HL-60 (cell line): ENCODE measurements at regions not wholly inside any gene's neighbourhood (a gene's known extent, or its start where the extent isn't known, plus 50 kb on each side); places are given as distances from the start of the nearest gene placed in this dataset.

Experiments
- CTCF ChIP-seq: IDR thresholded peaks from one replicate; pipeline ENCODE4 v1.5.1; 2011; ENCODE audit warnings: low read length, control low read depth, inconsistent platforms; ENCODE audit not compliant: insufficient read depth
- POLR2AphosphoS5 ChIP-seq: IDR thresholded peaks from 2 replicates; pipeline ENCODE4 v1.6.1; 2012; ENCODE audit warnings: low read depth

- TF ChIP-seq POLR2AphosphoS5, result no peak
- no peak for TF ChIP-seq CTCF
Measured at GRCh38 chr10:21181451-21181850, 284.3 kb upstream of the NEBL start.
